Left kidney (tissue), 1 donor: ENCODE measurements at regions not wholly inside any gene's neighbourhood (a gene's known extent, or its start where the extent isn't known, plus 50 kb on each side); places are given as distances from the start of the nearest gene placed in this dataset.

ENCODE experiments used
- DNase-seq: peaks from one replicate; pipeline ENCODE4 v3.0.0-alpha.2; 2013

GRCh38 chr6:110537208-110538123, 61.1 kb upstream of the SLC22A16 start:
- DNase-seq, result no peak

- DNase-seq, result no peak
Observed at GRCh38 chr6:110534731-110535492, 58.5 kb upstream of the SLC22A16 start.

GRCh38 chr6:110532431-110532830, 56.0 kb upstream of the SLC22A16 start:
- DNase-seq, result no peak

- DNase-seq, result no peak
Observed at GRCh38 chr6:110530671-110531070, 54.3 kb upstream of the SLC22A16 start.

GRCh38 chr6:110529907-110530306, 53.5 kb upstream of the SLC22A16 start:
- no peak for DNase-seq

GRCh38 chr6:110529355-110529754, 52.9 kb upstream of the SLC22A16 start:
- no peak for DNase-seq

GRCh38 chr6:110528930-110529325, 52.5 kb upstream of the SLC22A16 start:
- DNase-seq, result no peak

- DNase-seq, result peak; percentile 83
Observed at GRCh38 chr6:110528101-110528929, 51.9 kb upstream of the SLC22A16 start.

- no peak for DNase-seq
Observed at GRCh38 chr6:110527516-110527915, 51.1 kb upstream of the SLC22A16 start.

GRCh38 chr6:110526726-110527125, 50.3 kb upstream of the SLC22A16 start:
- no peak for DNase-seq
